ENCODE measurements at regions not wholly inside any gene's neighbourhood (a gene's known extent, or its start where the extent isn't known, plus 50 kb on each side); places are given as distances from the start of the nearest gene placed in this dataset.

DNA sequence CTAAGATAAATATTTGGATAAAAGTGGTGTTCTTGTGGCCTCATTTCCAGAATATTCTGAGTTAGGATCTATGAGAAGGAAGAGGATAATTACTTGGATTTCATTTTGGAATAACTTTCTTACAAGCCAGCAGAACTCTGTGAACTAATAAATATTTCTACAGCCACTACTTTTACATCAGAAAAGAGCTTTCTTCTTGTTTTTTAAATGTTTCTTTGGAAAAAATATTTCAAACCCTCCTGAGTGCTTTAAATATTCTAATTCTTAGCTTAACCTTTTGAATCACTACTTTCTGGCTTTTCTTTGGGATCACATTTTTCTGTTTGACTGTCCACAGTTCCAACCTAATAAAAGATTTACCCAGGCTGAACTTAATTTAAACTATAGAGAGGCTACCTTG is 279.2 kb upstream of the PHYHIPL start:
- H3K4me3 ChIP-seq (ENCODE audit: low read length): no peak overlapping the region
- no peak overlapping the region for H3K27ac ChIP-seq (ENCODE audit: low read length)
- H3K9ac ChIP-seq (ENCODE audit: low read length): no peak overlapping the region
- no peaks in the 10 kb centered on the region for H3K27me3 ChIP-seq (ENCODE audit: low read depth, low read length)
- no peak overlapping the region for H3K4me2 ChIP-seq (ENCODE audit: low read length)
- no peak overlapping the region for H2AFZ ChIP-seq (ENCODE audit: low read depth, low read length)
- H3K36me3 ChIP-seq (replicated peaks; ENCODE audit: low read depth, low read length): no peaks in the 10 kb centered on the region
- no peaks in the 10 kb centered on the region for H4K20me1 ChIP-seq (ENCODE audit: insufficient read depth, low read length)
- no peaks in the 10 kb centered on the region for H3K9me3 ChIP-seq (ENCODE audit: insufficient read depth, low read length)
- TF ChIP-seq, protein P1, sequence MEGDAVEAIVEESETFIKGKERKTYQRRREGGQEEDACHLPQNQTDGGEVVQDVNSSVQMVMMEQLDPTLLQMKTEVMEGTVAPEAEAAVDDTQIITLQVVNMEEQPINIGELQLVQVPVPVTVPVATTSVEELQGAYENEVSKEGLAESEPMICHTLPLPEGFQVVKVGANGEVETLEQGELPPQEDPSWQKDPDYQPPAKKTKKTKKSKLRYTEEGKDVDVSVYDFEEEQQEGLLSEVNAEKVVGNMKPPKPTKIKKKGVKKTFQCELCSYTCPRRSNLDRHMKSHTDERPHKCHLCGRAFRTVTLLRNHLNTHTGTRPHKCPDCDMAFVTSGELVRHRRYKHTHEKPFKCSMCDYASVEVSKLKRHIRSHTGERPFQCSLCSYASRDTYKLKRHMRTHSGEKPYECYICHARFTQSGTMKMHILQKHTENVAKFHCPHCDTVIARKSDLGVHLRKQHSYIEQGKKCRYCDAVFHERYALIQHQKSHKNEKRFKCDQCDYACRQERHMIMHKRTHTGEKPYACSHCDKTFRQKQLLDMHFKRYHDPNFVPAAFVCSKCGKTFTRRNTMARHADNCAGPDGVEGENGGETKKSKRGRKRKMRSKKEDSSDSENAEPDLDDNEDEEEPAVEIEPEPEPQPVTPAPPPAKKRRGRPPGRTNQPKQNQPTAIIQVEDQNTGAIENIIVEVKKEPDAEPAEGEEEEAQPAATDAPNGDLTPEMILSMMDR (IDR thresholded peaks at IDR 0.05; ENCODE audit: low read depth, low read length): no peak
- TF ChIP-seq EZH2phosphoT487 (IDR thresholded peaks at IDR 0.05; ENCODE audit: low read depth): no peak
- H3K4me1 ChIP-seq (ENCODE audit: low read length): no peaks in the 10 kb centered on the region
- no peaks in the 10 kb centered on the region for H3K79me2 ChIP-seq (ENCODE audit: low read length)

DNA sequence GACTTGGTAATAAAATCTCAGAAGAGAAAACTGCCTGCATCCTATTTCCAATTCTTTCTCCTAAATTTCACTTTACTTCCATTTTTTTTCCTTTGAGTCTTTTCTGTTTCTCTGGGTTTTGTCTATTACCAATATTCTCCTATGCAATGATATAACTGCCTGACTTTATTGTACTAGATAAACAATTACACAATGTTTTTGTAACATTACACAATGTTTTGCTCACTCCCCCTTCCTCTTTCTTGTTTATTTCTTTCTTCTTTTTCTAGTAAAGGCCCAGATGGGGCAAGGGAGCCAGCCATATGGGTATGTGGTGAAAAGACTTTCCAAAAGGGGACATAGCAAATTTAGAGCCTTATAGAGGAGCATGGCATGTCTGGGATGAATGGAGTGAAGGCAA is 278.7 kb upstream of the PHYHIPL start:
- TF ChIP-seq EZH2phosphoT487 (IDR thresholded peaks at IDR 0.05; ENCODE audit: low read depth): no peak
- TF ChIP-seq, protein P1 (IDR thresholded peaks at IDR 0.05; ENCODE audit: low read depth, low read length): no peak
- Histone ChIP-seq H2AFZ (ENCODE audit: low read depth, low read length) (no peak overlapping the region), H3K36me3 (replicated peaks; ENCODE audit: low read depth, low read length) (no peaks in the 10 kb centered on the region), H3K79me2 (ENCODE audit: low read length) (no peaks in the 10 kb centered on the region), H3K4me3 (ENCODE audit: low read length) (no peak overlapping the region), H3K4me2 (ENCODE audit: low read length) (no peak overlapping the region), H3K9ac (ENCODE audit: low read length) (no peak overlapping the region), H3K27ac (ENCODE audit: low read length) (no peak overlapping the region), H3K9me3 (ENCODE audit: insufficient read depth, low read length) (no peaks in the 10 kb centered on the region), H3K27me3 (ENCODE audit: low read depth, low read length) (no peaks in the 10 kb centered on the region), H3K4me1 (ENCODE audit: low read length) (no peaks in the 10 kb centered on the region), H4K20me1 (ENCODE audit: insufficient read depth, low read length) (no peaks in the 10 kb centered on the region)

DNA sequence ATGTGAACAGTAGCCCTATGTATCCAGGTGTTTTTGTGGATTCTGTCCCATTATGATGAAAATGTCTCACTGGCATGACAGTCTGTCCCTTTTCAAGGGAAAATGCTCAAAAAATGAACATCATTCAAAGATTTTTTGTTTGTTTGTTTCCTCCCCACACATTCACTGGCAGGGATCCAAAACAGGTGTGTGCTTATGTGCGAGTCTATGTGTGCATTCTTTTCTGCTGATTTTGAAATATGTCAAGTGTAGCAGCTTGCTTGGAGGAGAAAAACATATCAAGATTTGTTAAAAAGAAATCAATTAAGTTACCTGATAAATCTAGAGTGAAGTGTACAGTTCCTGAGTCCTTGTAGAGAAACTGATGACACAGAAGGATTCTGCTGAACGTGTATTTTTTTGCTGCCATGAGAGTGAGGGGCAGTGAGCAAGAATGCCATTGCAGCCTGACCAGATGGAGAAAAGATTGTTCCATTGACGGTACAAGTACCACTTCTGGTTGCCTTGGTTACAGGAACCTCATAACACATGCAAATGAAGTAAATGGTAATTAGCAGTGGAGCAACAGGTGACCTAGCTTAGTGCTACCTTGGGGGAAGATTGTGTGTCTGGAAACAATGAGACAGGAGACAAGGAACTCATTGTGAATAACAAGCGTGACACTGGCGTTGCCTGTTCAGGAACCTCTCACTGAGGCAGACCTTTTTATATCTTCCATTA is 277.4 kb upstream of the PHYHIPL start:
- H3K4me3 ChIP-seq (ENCODE audit: low read length): no peak overlapping the region
- no peaks in the 10 kb centered on the region for H3K9me3 ChIP-seq (ENCODE audit: insufficient read depth, low read length)
- TF ChIP-seq EZH2phosphoT487 (IDR thresholded peaks at IDR 0.05; ENCODE audit: low read depth): no peak
- no peak overlapping the region for H2AFZ ChIP-seq (ENCODE audit: low read depth, low read length)
- H3K9ac ChIP-seq (ENCODE audit: low read length): no peak overlapping the region
- H3K79me2 ChIP-seq (ENCODE audit: low read length): no peaks in the 10 kb centered on the region
- H3K4me2 ChIP-seq (ENCODE audit: low read length): no peak overlapping the region
- H3K27ac ChIP-seq (ENCODE audit: low read length): no peak overlapping the region
- H3K27me3 ChIP-seq (ENCODE audit: low read depth, low read length): no peaks in the 10 kb centered on the region
- no peaks in the 10 kb centered on the region for H3K36me3 ChIP-seq (replicated peaks; ENCODE audit: low read depth, low read length)
- no peaks in the 10 kb centered on the region for H3K4me1 ChIP-seq (ENCODE audit: low read length)
- H4K20me1 ChIP-seq (ENCODE audit: insufficient read depth, low read length): no peaks in the 10 kb centered on the region

DNA sequence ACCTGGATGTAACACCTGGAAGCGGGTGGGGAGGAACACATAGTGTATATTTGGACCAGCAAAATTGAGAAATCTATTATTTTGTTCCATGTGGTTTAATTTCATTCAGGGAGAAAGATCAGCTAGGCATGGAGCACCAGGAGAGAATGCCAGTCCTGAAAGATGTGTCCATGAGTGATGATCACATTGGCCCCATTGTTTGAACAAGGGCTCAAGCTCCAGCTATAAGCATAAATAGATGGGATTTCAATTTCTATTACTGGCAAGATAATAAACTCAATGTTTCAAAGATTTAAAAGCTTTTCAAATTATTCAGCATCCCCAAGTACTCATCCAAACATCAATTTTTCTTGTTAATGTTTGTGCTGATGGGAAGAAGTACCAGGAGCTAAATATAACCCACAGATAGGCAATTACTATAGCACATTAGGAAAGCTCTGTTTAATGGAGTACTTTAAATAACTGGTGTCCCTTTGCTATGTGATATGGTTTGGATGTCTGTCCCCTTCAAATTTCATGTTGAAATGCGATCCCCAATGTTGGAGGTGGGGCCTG is 275.3 kb upstream of the PHYHIPL start:
- Histone ChIP-seq H3K4me2 (ENCODE audit: low read length) (no peak overlapping the region), H3K4me3 (ENCODE audit: low read length) (no peak overlapping the region), H4K20me1 (ENCODE audit: insufficient read depth, low read length) (no peaks in the 10 kb centered on the region), H2AFZ (ENCODE audit: low read depth, low read length) (no peak overlapping the region), H3K4me1 (ENCODE audit: low read length) (no peaks in the 10 kb centered on the region), H3K79me2 (ENCODE audit: low read length) (no peaks in the 10 kb centered on the region), H3K27me3 (ENCODE audit: low read depth, low read length) (no peaks in the 10 kb centered on the region), H3K9me3 (ENCODE audit: insufficient read depth, low read length) (no peaks in the 10 kb centered on the region), H3K9ac (ENCODE audit: low read length) (no peak overlapping the region), H3K27ac (ENCODE audit: low read length) (no peak overlapping the region), H3K36me3 (replicated peaks; ENCODE audit: low read depth, low read length) (no peaks in the 10 kb centered on the region)
- no peak for TF ChIP-seq EZH2phosphoT487 (IDR thresholded peaks at IDR 0.05; ENCODE audit: low read depth)
- TF ChIP-seq, protein P1 (IDR thresholded peaks at IDR 0.05; ENCODE audit: low read depth, low read length): no peak

Measured in OCI-LY3 (cell line).